ENCODE measurements at regions not wholly inside any gene's neighbourhood (a gene's known extent, or its start where the extent isn't known, plus 50 kb on each side); places are given as distances from the start of the nearest gene placed in this dataset.

- TF ChIP-seq POU6F1 (CRISPR knock-in tag; IDR thresholded peaks at IDR 0.05; ENCODE audit: borderline replicate concordance, low read depth) = no peak
- no peak for TF ChIP-seq ARNTL (CRISPR knock-in tag; IDR thresholded peaks at IDR 0.05; ENCODE audit: borderline replicate concordance, low read depth)
- TF ChIP-seq TOX (CRISPR knock-in tag; IDR thresholded peaks at IDR 0.05; ENCODE audit: borderline replicate concordance) = no peak
- TF ChIP-seq PATZ1 (CRISPR knock-in tag; IDR thresholded peaks at IDR 0.05; ENCODE audit: borderline replicate concordance) = no peak
- TF ChIP-seq ZNF70 (CRISPR knock-in tag; IDR thresholded peaks at IDR 0.05) = no peak
- no peak for TF ChIP-seq ZFP30 (CRISPR knock-in tag; IDR thresholded peaks at IDR 0.05)
- TF ChIP-seq GLIS3 (CRISPR knock-in tag; IDR thresholded peaks at IDR 0.05) = no peak
- TF ChIP-seq SNAI2 (CRISPR knock-in tag; IDR thresholded peaks at IDR 0.05) = no peak
- TF ChIP-seq CSDC2 (CRISPR knock-in tag; IDR thresholded peaks at IDR 0.05) = no peak
- TF ChIP-seq TCF4 (CRISPR knock-in tag; IDR thresholded peaks at IDR 0.05; ENCODE audit: borderline replicate concordance) = no peak
- TF ChIP-seq ZNF8 (CRISPR knock-in tag; IDR thresholded peaks at IDR 0.05) = no peak
- no peak for TF ChIP-seq OSR1 (CRISPR knock-in tag; IDR thresholded peaks at IDR 0.05)
- no peak for TF ChIP-seq BACH2 (CRISPR knock-in tag; IDR thresholded peaks at IDR 0.05; ENCODE audit: borderline replicate concordance)
Measured at GRCh38 chr1:61004262-61005003, 77.9 kb upstream of the NFIA start.
